H9 (cell line): ENCODE measurements at regions not wholly inside any gene's neighbourhood (a gene's known extent, or its start where the extent isn't known, plus 50 kb on each side); places are given as distances from the start of the nearest gene placed in this dataset.

Experiments used
- DNase-seq: peaks from one replicate; pipeline ENCODE4 v3.0.0-alpha.2; 2017
- H2AFZ ChIP-seq: one replicate; pipeline ENCODE4 v1.6.1; 2013; ENCODE audit warnings: mild to moderate bottlenecking, low read length, control low read depth, moderate library complexity
- H2AK5ac ChIP-seq: 2 replicates; pipeline ENCODE4 v1.6.1; 2013; ENCODE audit warnings: low read length, control low read depth, mixed read lengths; ENCODE audit not compliant: insufficient read length
- H2BK120ac ChIP-seq: one replicate; pipeline ENCODE4 v1.6.1; 2013; ENCODE audit warnings: low read depth, mild to moderate bottlenecking, low read length, control low read depth, inconsistent platforms; ENCODE audit not compliant: poor library complexity, severe bottlenecking
- H2BK12ac ChIP-seq: 2 replicates; pipeline ENCODE4 v1.6.1; 2013; ENCODE audit warnings: low read length, control low read depth, mixed read lengths, low read depth; ENCODE audit not compliant: insufficient read length
- H2BK15ac ChIP-seq: 2 replicates; pipeline ENCODE4 v1.6.1; 2013; ENCODE audit warnings: low read depth, low read length, control low read depth
- H2BK20ac ChIP-seq: one replicate; pipeline ENCODE4 v1.6.1; 2013; ENCODE audit warnings: low read depth, mild to moderate bottlenecking, low read length, control low read depth, inconsistent platforms; ENCODE audit not compliant: poor library complexity, severe bottlenecking
- H2BK5ac ChIP-seq: 2 replicates; pipeline ENCODE4 v1.6.1; 2013; ENCODE audit warnings: low read length, control low read depth, mixed read lengths; ENCODE audit not compliant: insufficient read length
- H3K14ac ChIP-seq: 2 replicates; pipeline ENCODE4 v1.6.1; 2013; ENCODE audit warnings: low read length, control low read depth; ENCODE audit not compliant: insufficient read depth
- H3K18ac ChIP-seq: 2 replicates; pipeline ENCODE4 v1.6.1; 2013; ENCODE audit warnings: low read depth, mild to moderate bottlenecking, mixed read lengths, low read length, control low read depth; ENCODE audit not compliant: insufficient read length
- H3K23ac ChIP-seq: 2 replicates; pipeline ENCODE4 v1.6.1; 2013; ENCODE audit warnings: low read length, control low read depth, mixed read lengths, low read depth; ENCODE audit not compliant: insufficient read length
- H3K23me2 ChIP-seq: 2 replicates; pipeline ENCODE4 v1.6.1; 2013; ENCODE audit warnings: low read depth, mild to moderate bottlenecking, mixed read lengths, low read length, control low read depth; ENCODE audit not compliant: insufficient read length, poor library complexity, severe bottlenecking
- H3K27ac ChIP-seq: 2 replicates; pipeline ENCODE4 v1.5.1; 2013; ENCODE audit warnings: low read length, control low read depth, mixed read lengths, low read depth; ENCODE audit not compliant: insufficient read length
- H3K27me3 ChIP-seq: 2 replicates; pipeline ENCODE4 v1.6.1; 2013; ENCODE audit warnings: low read length, control low read depth, inconsistent platforms; ENCODE audit not compliant: insufficient read depth
- H3K4ac ChIP-seq: 2 replicates; pipeline ENCODE4 v1.6.1; 2013; ENCODE audit warnings: low read depth, mild to moderate bottlenecking, control low read depth, inconsistent platforms, low read length, moderate library complexity
- H3K4me1 ChIP-seq: 2 replicates; pipeline ENCODE4 v1.6.1; 2013; ENCODE audit warnings: low read length, control low read depth, inconsistent platforms; ENCODE audit not compliant: insufficient read depth
- H3K4me2 ChIP-seq: 2 replicates; pipeline ENCODE4 v1.6.1; 2013; ENCODE audit warnings: low read length, control low read depth, mixed read lengths; ENCODE audit not compliant: insufficient read length, insufficient read depth
- H3K56ac ChIP-seq: 2 replicates; pipeline ENCODE4 v1.6.1; 2013; ENCODE audit warnings: low read depth, mild to moderate bottlenecking, mixed read lengths, low read length, control low read depth; ENCODE audit not compliant: insufficient read length
- H3K79me1 ChIP-seq: 2 replicates; pipeline ENCODE4 v1.6.1; 2013; ENCODE audit warnings: low read depth, mild to moderate bottlenecking, moderate library complexity, low read length, control low read depth, inconsistent platforms; ENCODE audit not compliant: insufficient read depth, poor library complexity, severe bottlenecking
- H3K79me2 ChIP-seq: 2 replicates; pipeline ENCODE4 v1.6.1; 2013; ENCODE audit warnings: low read length, control low read depth, inconsistent platforms; ENCODE audit not compliant: insufficient read depth
- H3K9ac ChIP-seq: 2 replicates; pipeline ENCODE4 v1.6.1; 2013; ENCODE audit warnings: low read length, control low read depth, mixed read lengths; ENCODE audit not compliant: insufficient read length; ENCODE audit errors: extremely low read depth
- H3K9me3 ChIP-seq: one replicate; pipeline ENCODE4 v1.6.1; 2013; ENCODE audit warnings: low read depth, low read length, inconsistent platforms; ENCODE audit not compliant: control insufficient read depth
- H3T11ph ChIP-seq: one replicate; pipeline ENCODE4 v1.6.1; 2013; ENCODE audit warnings: mild to moderate bottlenecking, low read length, control low read depth, inconsistent platforms
- H4K20me1 ChIP-seq: one replicate; pipeline ENCODE4 v1.6.1; 2013; ENCODE audit not compliant: control insufficient read depth, insufficient read length, insufficient read depth
- H4K5ac ChIP-seq: 2 replicates; pipeline ENCODE4 v1.6.1; 2013; ENCODE audit warnings: low read depth, mild to moderate bottlenecking, mixed read lengths, low read length, control low read depth; ENCODE audit not compliant: insufficient read length
- H4K8ac ChIP-seq: replicated peaks from 2 replicates; pipeline ENCODE4 v1.6.1; 2013; ENCODE audit warnings: low read length, control low read depth, mixed read lengths, low read depth; ENCODE audit not compliant: insufficient read length
- H4K91ac ChIP-seq: 2 replicates; pipeline ENCODE4 v1.6.1; 2013; ENCODE audit warnings: low read depth, mild to moderate bottlenecking, moderate library complexity, mixed read lengths, low read length, control low read depth; ENCODE audit not compliant: insufficient read length
- H3K27ac Mint-ChIP-seq, 3 experiments: 2 replicates in 2 of 3; 3 replicates in 1 of 3; pipeline ENCODE4 v1.8.0; 2020 to 2021; ENCODE audit warnings: mixed read lengths in 3 of 3, mild to moderate bottlenecking in 1 of 3, moderate library complexity in 1 of 3
- H3K27me3 Mint-ChIP-seq: 2 replicates; pipeline ENCODE4 v1.8.0; 2021; ENCODE audit warnings: low read depth, mild to moderate bottlenecking, moderate library complexity, mixed read lengths
- H3K36me3 Mint-ChIP-seq, 3 experiments: 2 replicates in 2 of 3; 3 replicates in 1 of 3; pipeline ENCODE4 v1.8.0; 2020 to 2021; ENCODE audit warnings: low read depth in 3 of 3, mixed read lengths in 3 of 3; ENCODE audit not compliant: insufficient read depth in 1 of 3
- H3K4me1 Mint-ChIP-seq, 2 experiments: 2 replicates each; pipeline ENCODE4 v1.8.0; 2020; ENCODE audit warnings: mixed read lengths in 2 of 2
- H3K4me3 Mint-ChIP-seq, 2 experiments: 2 replicates in 1 of 2; 3 replicates in 1 of 2; pipeline ENCODE4 v1.8.0; 2020 to 2021; ENCODE audit warnings: mild to moderate bottlenecking in 2 of 2, mixed read lengths in 2 of 2, moderate library complexity in 1 of 2
- H3K9me3 Mint-ChIP-seq, 2 experiments: 2 replicates in 1 of 2; 3 replicates in 1 of 2; pipeline ENCODE4 v1.8.0; 2020; ENCODE audit warnings: mild to moderate bottlenecking in 2 of 2, mixed read lengths in 2 of 2, moderate library complexity in 1 of 2
- WGBS: extraction: QIAGEN DNeasy Blood & Tissue Kit; methylation state at CpG from one replicate; pipeline ENCODE4 v1.1.7; 2013; ENCODE audit warnings: missing lambda C conversion rate, low lambda C conversion rate, mixed read lengths; ENCODE audit not compliant: insufficient read length; ENCODE audit errors: extremely low coverage; 5-methylcytosine and 5-hydroxymethylcytosine counted together
- TF ChIP-seq, protein P1 (sequence below): fragments of 200-600 bp; sonication (generic); conservative IDR thresholded peaks from 3 replicates; pipeline ENCODE4 v1.8.0; 2021; ENCODE audit warnings: antibody characterized with exemption, mild to moderate bottlenecking

DNA sequence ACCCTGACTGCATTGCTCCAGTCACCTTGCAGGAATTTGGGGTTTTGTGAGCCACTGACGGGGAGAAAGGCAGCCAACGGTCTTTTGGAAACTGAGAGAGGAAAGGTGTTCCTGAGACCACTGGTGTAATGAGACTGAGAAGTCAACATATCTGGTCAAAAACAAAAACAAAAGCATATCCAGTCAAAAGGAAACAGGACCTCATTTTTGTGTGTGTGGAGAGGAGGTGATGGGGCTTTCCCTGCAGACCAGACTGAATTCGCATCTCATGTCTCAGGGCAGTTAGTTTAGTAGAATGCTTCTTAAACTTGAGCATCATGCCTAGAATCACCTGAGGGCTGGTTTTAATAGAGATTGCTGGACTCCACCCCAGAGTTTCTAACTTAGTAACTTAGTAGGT is 198.4 kb downstream of the COPRS start:
- H2BK15ac ChIP-seq, result no peak overlapping the region

More for the DNA sequence above, 198.4 kb downstream of the COPRS start:
- Histone ChIP-seq H3K79me1 (no peaks in the 10 kb centered on the region), H3K9ac (no peak overlapping the region), H2BK120ac (no peak overlapping the region), H3K79me2 (no peaks in the 10 kb centered on the region), H3K4me1 (no peaks in the 10 kb centered on the region), H4K8ac (no peak overlapping the region), H4K20me1 (no peaks in the 10 kb centered on the region), H2BK20ac (no peak overlapping the region), H3K4me2 (no peak overlapping the region), H2AK5ac (no peak overlapping the region), H2BK12ac (no peak overlapping the region), H4K5ac (no peak overlapping the region), H3K14ac (no peak overlapping the region), H3T11ph (no peak overlapping the region), H3K27me3 (no peaks in the 10 kb centered on the region), H4K91ac (no peak overlapping the region), H3K18ac (no peak overlapping the region), H3K23ac (no peak overlapping the region), H3K23me2 (no peaks in the 10 kb centered on the region), H2BK5ac (no peak overlapping the region), H3K4ac (no peak overlapping the region), H3K27ac (no peak overlapping the region), H3K9me3 (peaks cover 10% of the 10 kb centered on the region), H2AFZ (no peak overlapping the region), H3K56ac (no peak overlapping the region)
- Mint-ChIP-seq H3K27me3 (peaks cover 17% of the 10 kb centered on the region), H3K36me3 (peaks cover 5 to 13% (median 9%) of the 10 kb centered on the region in 3 experiments; a peak in 6 of 7 replicates), H3K4me3 (no peak overlapping the region), H3K27ac (no peak overlapping the region), H3K9me3 (peaks cover 30 to 32% of the 10 kb centered on the region in 2 experiments), H3K4me1 (peaks cover 3% of the 10 kb centered on the region in 2 experiments; a peak in 3 of 4 replicates)
- DNase-seq, result no peak
- no CpG with 5 or more reads among the region's 3 CpGs for WGBS
- TF ChIP-seq, protein P1, sequence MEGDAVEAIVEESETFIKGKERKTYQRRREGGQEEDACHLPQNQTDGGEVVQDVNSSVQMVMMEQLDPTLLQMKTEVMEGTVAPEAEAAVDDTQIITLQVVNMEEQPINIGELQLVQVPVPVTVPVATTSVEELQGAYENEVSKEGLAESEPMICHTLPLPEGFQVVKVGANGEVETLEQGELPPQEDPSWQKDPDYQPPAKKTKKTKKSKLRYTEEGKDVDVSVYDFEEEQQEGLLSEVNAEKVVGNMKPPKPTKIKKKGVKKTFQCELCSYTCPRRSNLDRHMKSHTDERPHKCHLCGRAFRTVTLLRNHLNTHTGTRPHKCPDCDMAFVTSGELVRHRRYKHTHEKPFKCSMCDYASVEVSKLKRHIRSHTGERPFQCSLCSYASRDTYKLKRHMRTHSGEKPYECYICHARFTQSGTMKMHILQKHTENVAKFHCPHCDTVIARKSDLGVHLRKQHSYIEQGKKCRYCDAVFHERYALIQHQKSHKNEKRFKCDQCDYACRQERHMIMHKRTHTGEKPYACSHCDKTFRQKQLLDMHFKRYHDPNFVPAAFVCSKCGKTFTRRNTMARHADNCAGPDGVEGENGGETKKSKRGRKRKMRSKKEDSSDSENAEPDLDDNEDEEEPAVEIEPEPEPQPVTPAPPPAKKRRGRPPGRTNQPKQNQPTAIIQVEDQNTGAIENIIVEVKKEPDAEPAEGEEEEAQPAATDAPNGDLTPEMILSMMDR, result no peak
